Coronary artery (tissue), 2 donors: ENCODE measurements at regions not wholly inside any gene's neighbourhood (a gene's known extent, or its start where the extent isn't known, plus 50 kb on each side); places are given as distances from the start of the nearest gene placed in this dataset.

Source experiments
- DNase-seq: peaks from one replicate; pipeline ENCODE4 v3.0.0-alpha.2; 2017; ENCODE audit warnings: low spot score
- H3K27ac ChIP-seq, 2 donors: fragments of 200-600 bp; sonication (generic); one replicate each; pipeline ENCODE4 v1.5.1; 2016 to 2019
- H3K4me3 ChIP-seq: fragments of 200-600 bp; sonication (generic); 2 replicates; pipeline ENCODE4 v1.5.1; 2016; ENCODE audit warnings: mild to moderate bottlenecking, moderate library complexity
- TF ChIP-seq, protein P1 (sequence below): fragments of 200-600 bp; sonication (generic); IDR thresholded peaks from one replicate; pipeline ENCODE4 v1.5.1; 2019; ENCODE audit warnings: antibody characterized with exemption

DNA sequence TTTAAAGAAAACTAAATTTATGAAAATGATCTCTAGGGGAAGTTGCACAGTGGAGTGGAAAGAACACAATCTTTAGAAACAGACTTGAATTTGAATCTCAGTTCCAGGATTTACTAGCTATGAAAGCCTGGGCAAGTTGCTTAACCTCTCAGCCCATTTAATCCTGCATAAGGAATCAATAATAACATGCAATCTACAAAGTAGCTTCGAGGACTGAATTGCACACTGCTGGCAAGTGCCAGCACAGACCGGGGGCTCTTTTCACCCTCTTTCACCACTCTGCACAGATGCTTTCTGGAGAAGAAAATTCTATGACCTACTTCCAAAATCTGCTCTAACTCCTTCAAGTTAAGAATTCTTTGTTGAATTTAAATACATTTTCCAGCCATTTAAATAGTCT is 63.4 kb upstream of the ANK3 start:
- no peak overlapping the region for H3K4me3 ChIP-seq
- TF ChIP-seq, protein P1, sequence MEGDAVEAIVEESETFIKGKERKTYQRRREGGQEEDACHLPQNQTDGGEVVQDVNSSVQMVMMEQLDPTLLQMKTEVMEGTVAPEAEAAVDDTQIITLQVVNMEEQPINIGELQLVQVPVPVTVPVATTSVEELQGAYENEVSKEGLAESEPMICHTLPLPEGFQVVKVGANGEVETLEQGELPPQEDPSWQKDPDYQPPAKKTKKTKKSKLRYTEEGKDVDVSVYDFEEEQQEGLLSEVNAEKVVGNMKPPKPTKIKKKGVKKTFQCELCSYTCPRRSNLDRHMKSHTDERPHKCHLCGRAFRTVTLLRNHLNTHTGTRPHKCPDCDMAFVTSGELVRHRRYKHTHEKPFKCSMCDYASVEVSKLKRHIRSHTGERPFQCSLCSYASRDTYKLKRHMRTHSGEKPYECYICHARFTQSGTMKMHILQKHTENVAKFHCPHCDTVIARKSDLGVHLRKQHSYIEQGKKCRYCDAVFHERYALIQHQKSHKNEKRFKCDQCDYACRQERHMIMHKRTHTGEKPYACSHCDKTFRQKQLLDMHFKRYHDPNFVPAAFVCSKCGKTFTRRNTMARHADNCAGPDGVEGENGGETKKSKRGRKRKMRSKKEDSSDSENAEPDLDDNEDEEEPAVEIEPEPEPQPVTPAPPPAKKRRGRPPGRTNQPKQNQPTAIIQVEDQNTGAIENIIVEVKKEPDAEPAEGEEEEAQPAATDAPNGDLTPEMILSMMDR: no peak
- no peak overlapping the region for H3K27ac ChIP-seq
- no peak for DNase-seq

DNA sequence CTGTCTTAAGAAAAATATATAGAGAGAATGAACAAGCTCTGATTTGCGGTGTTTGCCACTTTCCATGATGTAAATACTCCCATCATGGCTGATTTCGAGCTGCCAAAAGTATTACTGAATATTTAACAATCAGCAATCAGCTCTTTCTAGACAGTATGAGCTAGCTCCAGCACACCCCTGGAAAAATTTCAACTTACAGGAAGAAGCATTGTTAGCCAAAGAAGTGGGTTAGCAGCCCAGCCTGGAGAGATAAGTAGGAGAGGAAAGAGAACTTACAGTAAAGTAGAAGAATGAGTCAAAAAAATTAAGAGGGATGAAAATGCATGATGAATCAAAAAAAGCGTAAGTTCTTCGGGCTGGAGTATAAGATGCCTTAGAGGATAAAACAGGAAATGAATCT is 60.6 kb upstream of the ANK3 start:
- DNase-seq: no peak
- Histone ChIP-seq H3K27ac (no peak overlapping the region), H3K4me3 (no peak overlapping the region)
- TF ChIP-seq, protein P1: no peak

DNA sequence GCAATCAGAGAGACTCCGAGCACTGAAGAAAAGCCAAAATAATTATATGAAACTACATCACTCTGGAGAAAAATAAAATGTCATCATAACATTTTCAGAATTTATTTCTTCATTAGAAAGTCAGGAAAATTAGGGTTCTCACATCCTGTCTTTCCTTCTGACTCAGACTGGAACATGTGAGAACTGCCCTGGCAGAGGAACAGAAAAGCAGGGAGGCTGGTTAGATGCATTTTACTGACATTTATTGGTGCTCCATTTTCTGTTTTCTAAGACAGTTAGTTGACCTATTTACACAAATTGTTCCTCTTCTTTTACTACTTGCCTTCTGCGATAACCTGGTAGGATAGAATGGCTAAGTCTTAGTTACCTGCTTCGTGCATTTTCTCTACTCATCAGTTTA is 58.6 kb upstream of the ANK3 start:
- no peak overlapping the region for H3K4me3 ChIP-seq
- TF ChIP-seq, protein P1: no peak
- no peak overlapping the region for H3K27ac ChIP-seq
- DNase-seq: no peak

DNA sequence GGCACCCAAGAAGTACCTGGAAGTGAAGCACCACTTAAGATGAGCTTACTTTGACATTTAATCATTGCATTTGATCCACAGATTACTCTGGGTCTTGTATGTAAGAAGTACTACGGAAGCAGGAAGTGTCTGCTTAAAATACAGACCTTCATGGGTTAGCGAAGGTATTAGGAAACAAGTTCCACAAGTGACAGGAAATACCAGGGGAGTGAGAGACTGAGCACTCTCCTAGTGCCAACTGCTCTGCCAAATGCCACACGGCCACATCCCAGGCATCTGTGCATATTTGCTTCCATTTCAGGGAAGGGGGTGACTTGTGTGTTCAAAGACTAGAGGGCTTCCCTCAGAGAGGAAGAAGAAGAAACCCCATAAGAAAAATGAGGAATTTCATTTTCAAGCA is 57.2 kb upstream of the ANK3 start:
- peak overlapping the region in 1 of 2 donors; percentile 67 for H3K27ac ChIP-seq
- TF ChIP-seq, protein P1: no peak
- no peak for DNase-seq
- H3K4me3 ChIP-seq: no peak overlapping the region

DNA sequence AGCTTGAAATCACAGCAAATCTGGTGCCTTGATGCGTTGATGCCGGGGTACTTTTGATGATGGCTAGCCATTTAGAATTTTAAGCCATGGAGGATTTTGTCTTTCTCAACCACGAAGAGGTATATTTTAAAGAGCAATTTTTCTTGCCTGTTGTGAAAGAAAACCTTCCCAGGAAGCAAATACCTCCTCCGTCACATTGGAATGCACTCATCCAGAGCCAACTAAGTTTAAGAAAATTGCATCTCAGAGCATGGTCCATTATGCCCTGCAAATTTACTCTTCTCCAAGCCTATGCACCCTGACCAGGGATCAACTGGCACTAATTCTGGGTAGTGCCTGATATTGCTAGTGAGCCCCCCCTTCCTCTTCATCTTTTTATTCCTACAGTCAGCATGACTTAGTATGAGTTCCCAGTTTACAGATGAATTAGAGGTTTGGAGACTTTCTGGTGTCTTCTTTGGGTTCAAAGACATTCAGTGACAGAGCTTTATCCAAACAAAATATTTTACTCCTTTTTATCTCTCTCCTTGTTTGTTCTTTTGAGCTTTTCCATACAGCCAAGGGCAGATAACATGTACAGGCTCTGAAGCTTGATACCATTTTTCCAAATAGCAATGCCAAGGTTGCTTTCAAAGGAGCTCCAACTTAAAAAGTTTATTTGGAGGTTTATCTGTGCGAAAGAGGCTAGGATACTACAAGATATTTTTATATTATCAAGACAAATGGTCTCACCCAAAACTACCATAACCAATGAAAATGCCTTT is 56.6 kb upstream of the ANK3 start:
- Histone ChIP-seq H3K27ac (peak overlapping the region in 1 of 2 donors; percentile 67), H3K4me3 (no peak overlapping the region)
- DNase-seq: no peak
- TF ChIP-seq, protein P1: no peak

DNA sequence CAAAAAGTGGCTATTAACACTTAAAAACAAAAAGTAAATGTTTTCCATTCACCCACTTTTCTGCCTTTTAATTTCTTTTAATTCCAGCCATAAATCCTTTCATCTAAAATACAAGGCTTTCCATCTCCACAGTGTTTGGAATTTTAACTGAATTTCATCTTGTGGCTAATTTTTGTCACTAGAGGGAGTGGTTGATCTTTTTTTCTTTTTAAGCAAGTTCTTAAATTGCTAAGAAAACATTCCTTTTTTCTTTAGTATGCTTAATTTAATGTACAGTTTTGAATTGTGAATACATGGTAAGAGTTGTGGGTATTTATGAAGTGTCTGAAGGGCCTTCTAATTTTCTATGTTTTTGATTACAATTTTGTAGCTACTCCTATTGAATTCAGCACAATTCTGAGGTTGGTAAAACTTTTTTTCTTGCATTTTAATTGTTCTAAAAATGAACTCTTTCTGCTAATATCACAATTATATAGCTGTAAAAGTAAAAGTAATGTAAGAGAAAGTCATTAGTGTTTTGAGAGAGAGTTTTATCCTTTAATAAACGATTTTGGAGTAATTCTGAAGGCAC is 54.9 kb upstream of the ANK3 start:
- TF ChIP-seq, protein P1: peak; percentile 44
- no peak overlapping the region for H3K4me3 ChIP-seq
- no peak overlapping the region for H3K27ac ChIP-seq
- no peak for DNase-seq

DNA sequence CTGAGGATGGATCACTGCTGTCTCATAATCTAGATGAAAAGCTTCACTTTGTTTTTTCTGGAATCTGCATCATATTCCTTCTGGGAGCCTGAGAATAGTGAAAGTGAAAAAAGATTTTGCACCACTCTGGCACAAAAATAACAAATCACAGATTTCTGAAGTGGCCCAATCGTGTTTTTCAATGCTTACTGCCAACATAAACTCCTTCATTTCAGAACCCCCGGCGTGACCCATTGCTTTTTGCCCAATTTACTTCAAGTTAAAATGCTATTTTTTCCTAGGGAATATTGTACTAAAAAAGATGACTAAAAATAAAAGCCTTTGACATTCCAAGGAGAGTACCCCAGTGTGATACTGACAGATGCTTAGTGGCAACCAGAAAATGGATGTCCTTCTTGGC is 53.7 kb upstream of the ANK3 start:
- H3K27ac ChIP-seq: peak overlapping the region; percentile 46 to 54
- TF ChIP-seq, protein P1: no peak
- DNase-seq: no peak
- H3K4me3 ChIP-seq: no peak overlapping the region
